SK-N-SH (cell line): ENCODE measurements at regions not wholly inside any gene's neighbourhood (a gene's known extent, or its start where the extent isn't known, plus 50 kb on each side); places are given as distances from the start of the nearest gene placed in this dataset.

Source experiments
- CTCF ChIA-PET: fragments of 300-600, 350-600 bp; formaldehyde crosslinking; extraction: SDS; loops from one replicate; lab custom pipeline; 2021; lab: Yijun Ruan, JAX
- POLR2A ChIA-PET: fragments of 350-600 bp; sonication (Branson Sonifier 250); formaldehyde crosslinking; extraction: SDS; loops from one replicate; lab custom pipeline; 2020; ENCODE audit warnings: antibody characterized with exemption, inconsistent platforms; lab: Yijun Ruan, JAX
- DNase-seq: peaks from one replicate; pipeline ENCODE4 v3.0.0; 2012
- H2AFZ ChIP-seq: fragments of 200-600 bp; sonication (generic); 2 replicates; pipeline ENCODE4 v1.8.1; 2016; ENCODE audit warnings: antibody characterized with exemption, mild to moderate bottlenecking, low read depth
- H3F3A ChIP-seq: fragments of 200-600 bp; sonication (generic); replicated peaks from 2 replicates; pipeline ENCODE3; 2016; ENCODE audit warnings: antibody characterized with exemption, mild to moderate bottlenecking; ENCODE audit not compliant: insufficient read depth
- H3K27ac ChIP-seq, 2 experiments: fragments of 200-500 bp in 1 of 2; fragments of 200-600 bp in 1 of 2; sonication (Bioruptor generic) in 1 of 2; sonication (generic), shearing (Covaris generic) in 1 of 2; 2 replicates each; pipeline versions ENCODE4 v1.5.1 to v1.6.1; 2014 to 2016; ENCODE audit warnings: low read depth in 2 of 2, inconsistent platforms in 1 of 2, low read length in 1 of 2, mild to moderate bottlenecking in 1 of 2, mixed read lengths in 1 of 2
- H3K27me3 ChIP-seq: fragments of 200-600 bp; sonication (generic), shearing (Covaris generic); 2 replicates; pipeline ENCODE4 v1.6.1; 2016; ENCODE audit warnings: mixed run types; ENCODE audit not compliant: insufficient read depth
- H3K36me3 ChIP-seq, 2 experiments: fragments of 200-500 bp in 1 of 2; fragments of 200-600 bp in 1 of 2; sonication (Bioruptor generic) in 1 of 2; sonication (generic) in 1 of 2; replicated peaks in 1 of 2; 2 replicates each; pipeline versions ENCODE3 to v1.5.1; 2014 to 2016; ENCODE audit warnings: low read length in 1 of 2, mild to moderate bottlenecking in 1 of 2; ENCODE audit not compliant: insufficient read depth in 2 of 2, control insufficient read depth in 1 of 2
- H3K4me1 ChIP-seq, 2 experiments: fragments of 200-500 bp in 1 of 2; fragments of 200-600 bp in 1 of 2; sonication (Bioruptor generic) in 1 of 2; sonication (generic), shearing (Covaris generic) in 1 of 2; 2 replicates each; pipeline versions ENCODE4 v1.5.1 to v1.6.1; 2014 to 2016; ENCODE audit warnings: low read depth in 1 of 2, low read length in 1 of 2, mixed run types in 1 of 2; ENCODE audit not compliant: insufficient read depth in 2 of 2, control insufficient read depth in 1 of 2
- H3K4me2 ChIP-seq: fragments of 200-600 bp; sonication (generic), shearing (Covaris generic); 2 replicates; pipeline ENCODE4 v1.6.1; 2017; ENCODE audit warnings: mixed run types
- H3K4me3 ChIP-seq, 2 experiments: fragments of 200-500 bp in 1 of 2; fragments of 200-600 bp in 1 of 2; sonication (Bioruptor generic) in 1 of 2; sonication (generic), shearing (Covaris generic) in 1 of 2; 2 replicates each; pipeline versions ENCODE4 v1.5.1 to v1.8.1; 2014 to 2016; ENCODE audit warnings: low read depth in 2 of 2, inconsistent platforms in 1 of 2, low read length in 1 of 2, mild to moderate bottlenecking in 1 of 2, mixed read lengths in 1 of 2, moderate library complexity in 1 of 2
- H3K79me2 ChIP-seq: fragments of 200-600 bp; sonication (generic); 2 replicates; pipeline ENCODE4 v1.8.1; 2017; ENCODE audit warnings: mild to moderate bottlenecking; ENCODE audit not compliant: insufficient read depth
- H3K9ac ChIP-seq: fragments of 200-600 bp; sonication (generic); 2 replicates; pipeline ENCODE4 v1.6.1; 2017; ENCODE audit warnings: mixed run types
- H3K9me2 ChIP-seq: fragments of 200-600 bp; sonication (generic); 2 replicates; pipeline ENCODE4 v1.6.1; 2017; ENCODE audit warnings: mixed run types
- H3K9me3 ChIP-seq: fragments of 200-600 bp; sonication (generic); 2 replicates; pipeline ENCODE4 v1.6.1; 2017; ENCODE audit warnings: mixed run types, mild to moderate bottlenecking, moderate library complexity
- H4K20me1 ChIP-seq: fragments of 200-600 bp; sonication (generic); 2 replicates; pipeline ENCODE4 v1.6.1; 2017; ENCODE audit warnings: mild to moderate bottlenecking, mixed run types; ENCODE audit not compliant: insufficient read depth
- EP300 ChIP-seq, 2 experiments: IDR thresholded peaks; 2 replicates each; pipeline versions ENCODE4 v1.4.0 to v1.6.1; 2012; ENCODE audit warnings: borderline replicate concordance in 1 of 2, low read depth in 1 of 2, low read length in 1 of 2
- EZH2phosphoT487 ChIP-seq: fragments of 200-600 bp; sonication (generic); IDR thresholded peaks from 2 replicates; pipeline ENCODE4 v1.6.1; 2017; ENCODE audit warnings: low read depth, mixed run types, mild to moderate bottlenecking, antibody characterized with exemption, moderate library complexity, borderline replicate concordance
- FOSL2 ChIP-seq: IDR thresholded peaks from 2 replicates; pipeline ENCODE4 v1.4.0; 2012; ENCODE audit warnings: low read depth, mild to moderate bottlenecking, moderate library complexity, borderline replicate concordance
- FOXJ3 ChIP-seq: sonication (generic); formaldehyde crosslinking; IDR thresholded peaks from 2 replicates; pipeline ENCODE4 v1.5.1; 2020; ENCODE audit warnings: mild to moderate bottlenecking, missing genetic modification reagents
- GATA2 ChIP-seq: sonication (generic); formaldehyde crosslinking; IDR thresholded peaks from 2 replicates; pipeline ENCODE4 v1.5.0; 2020; ENCODE audit warnings: mild to moderate bottlenecking, missing genetic modification reagents
- NFIC ChIP-seq: IDR thresholded peaks from 2 replicates; pipeline ENCODE4 v1.4.0; 2012; ENCODE audit warnings: borderline replicate concordance
- RAD21 ChIP-seq: IDR thresholded peaks from 2 replicates; pipeline ENCODE4 v1.6.1; 2012; ENCODE audit warnings: mild to moderate bottlenecking, low read length
- RCOR1 ChIP-seq: fragments of 150-350 bp; IDR thresholded peaks from 2 replicates; pipeline ENCODE4 v1.6.1; 2017; ENCODE audit warnings: antibody characterized with exemption, low read length
- SIN3A ChIP-seq: IDR thresholded peaks from 2 replicates; pipeline ENCODE4 v1.6.1; 2012; ENCODE audit warnings: low read depth, mild to moderate bottlenecking, low read length, moderate library complexity, borderline replicate concordance
- TCF12 ChIP-seq: IDR thresholded peaks from 2 replicates; pipeline ENCODE4 v1.4.0; 2012
- TEAD4 ChIP-seq: IDR thresholded peaks from 2 replicates; pipeline ENCODE4 v1.4.0; 2012; ENCODE audit warnings: mild to moderate bottlenecking, borderline replicate concordance; ENCODE audit not compliant: insufficient read depth
- YY1 ChIP-seq: IDR thresholded peaks from 2 replicates; pipeline ENCODE4 v1.4.0; 2012; ENCODE audit warnings: low read depth, mild to moderate bottlenecking
- WGBS: methylation state at CpG from one replicate; pipeline ENCODE4 v1.1.6; 2017; ENCODE audit warnings: low lambda C conversion rate; 5-methylcytosine and 5-hydroxymethylcytosine counted together
- TF ChIP-seq, protein P1 (sequence below): IDR thresholded peaks from 2 replicates; pipeline ENCODE4 v1.4.0; 2012; ENCODE audit warnings: low read depth, borderline replicate concordance
- TF ChIP-seq, protein P2 (sequence below): fragments of 200-600 bp; sonication (generic); IDR thresholded peaks from 2 replicates; pipeline ENCODE4 v1.6.1; 2017; ENCODE audit warnings: antibody characterized with exemption, mild to moderate bottlenecking, moderate library complexity
- TF ChIP-seq, protein P3 (sequence below): IDR thresholded peaks from 2 replicates; pipeline ENCODE4 v1.4.0; 2012; ENCODE audit warnings: low read depth, borderline replicate concordance

DNA sequence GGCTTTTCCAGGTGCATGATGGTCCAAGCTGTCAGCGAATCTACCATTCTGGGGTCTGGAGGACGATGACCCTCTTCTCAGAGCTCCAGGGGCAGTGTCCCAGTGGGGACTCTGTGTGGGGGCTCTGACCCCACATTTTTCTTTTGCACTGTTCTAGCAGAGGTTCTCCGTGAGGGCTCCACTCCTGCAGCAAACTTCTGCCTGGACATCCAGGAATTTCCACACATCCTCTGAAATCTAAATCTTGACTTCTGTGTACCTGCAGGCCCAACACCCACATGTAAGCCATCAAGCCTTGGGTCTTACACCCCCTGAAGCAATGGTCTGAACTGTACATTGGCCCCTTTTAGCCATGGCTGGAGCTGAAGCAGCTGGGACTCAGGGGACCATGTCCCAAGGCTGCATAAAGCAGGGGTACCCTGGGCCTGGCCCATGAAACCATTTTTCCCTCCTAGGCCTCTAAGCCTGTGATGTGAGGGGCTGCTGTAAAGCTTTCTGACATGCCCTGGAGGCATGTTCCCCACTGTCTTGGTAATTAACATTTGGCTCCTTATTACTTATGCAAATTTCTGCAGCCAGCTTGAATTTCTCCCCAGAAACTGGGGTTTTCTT lies 86.9 kb downstream of the ZNF783 start:
- no peak overlapping the region for H2AFZ ChIP-seq
- no peak overlapping the region for H3K4me2 ChIP-seq
- no peaks in the 10 kb centered on the region for H3K36me3 ChIP-seq
- H3K27me3 ChIP-seq: no peaks in the 10 kb centered on the region
- no peaks in the 10 kb centered on the region for H3K9me3 ChIP-seq
- no peaks in the 10 kb centered on the region for H3K79me2 ChIP-seq
- no peak overlapping the region for H3K4me3 ChIP-seq
- no peaks in the 10 kb centered on the region for H4K20me1 ChIP-seq
- no peak overlapping the region for H3K27ac ChIP-seq
- WGBS: 0% methylated on average over 2 of the region's 3 CpGs
- H3K9ac ChIP-seq: no peak overlapping the region
- H3K9me2 ChIP-seq: no peaks in the 10 kb centered on the region
- no peak for TF ChIP-seq NFIC
- no peak for TF ChIP-seq RAD21
- no peak for TF ChIP-seq SIN3A
- TF ChIP-seq EZH2phosphoT487: no peak
- no peak for TF ChIP-seq FOXJ3 (CRISPR knock-in tag)
- no peak for TF ChIP-seq TCF12
- no peak for TF ChIP-seq GATA2 (CRISPR knock-in tag)
- TF ChIP-seq, protein P1, sequence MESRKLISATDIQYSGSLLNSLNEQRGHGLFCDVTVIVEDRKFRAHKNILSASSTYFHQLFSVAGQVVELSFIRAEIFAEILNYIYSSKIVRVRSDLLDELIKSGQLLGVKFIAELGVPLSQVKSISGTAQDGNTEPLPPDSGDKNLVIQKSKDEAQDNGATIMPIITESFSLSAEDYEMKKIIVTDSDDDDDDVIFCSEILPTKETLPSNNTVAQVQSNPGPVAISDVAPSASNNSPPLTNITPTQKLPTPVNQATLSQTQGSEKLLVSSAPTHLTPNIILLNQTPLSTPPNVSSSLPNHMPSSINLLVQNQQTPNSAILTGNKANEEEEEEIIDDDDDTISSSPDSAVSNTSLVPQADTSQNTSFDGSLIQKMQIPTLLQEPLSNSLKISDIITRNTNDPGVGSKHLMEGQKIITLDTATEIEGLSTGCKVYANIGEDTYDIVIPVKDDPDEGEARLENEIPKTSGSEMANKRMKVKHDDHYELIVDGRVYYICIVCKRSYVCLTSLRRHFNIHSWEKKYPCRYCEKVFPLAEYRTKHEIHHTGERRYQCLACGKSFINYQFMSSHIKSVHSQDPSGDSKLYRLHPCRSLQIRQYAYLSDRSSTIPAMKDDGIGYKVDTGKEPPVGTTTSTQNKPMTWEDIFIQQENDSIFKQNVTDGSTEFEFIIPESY: no peak
- TF ChIP-seq, protein P2, sequence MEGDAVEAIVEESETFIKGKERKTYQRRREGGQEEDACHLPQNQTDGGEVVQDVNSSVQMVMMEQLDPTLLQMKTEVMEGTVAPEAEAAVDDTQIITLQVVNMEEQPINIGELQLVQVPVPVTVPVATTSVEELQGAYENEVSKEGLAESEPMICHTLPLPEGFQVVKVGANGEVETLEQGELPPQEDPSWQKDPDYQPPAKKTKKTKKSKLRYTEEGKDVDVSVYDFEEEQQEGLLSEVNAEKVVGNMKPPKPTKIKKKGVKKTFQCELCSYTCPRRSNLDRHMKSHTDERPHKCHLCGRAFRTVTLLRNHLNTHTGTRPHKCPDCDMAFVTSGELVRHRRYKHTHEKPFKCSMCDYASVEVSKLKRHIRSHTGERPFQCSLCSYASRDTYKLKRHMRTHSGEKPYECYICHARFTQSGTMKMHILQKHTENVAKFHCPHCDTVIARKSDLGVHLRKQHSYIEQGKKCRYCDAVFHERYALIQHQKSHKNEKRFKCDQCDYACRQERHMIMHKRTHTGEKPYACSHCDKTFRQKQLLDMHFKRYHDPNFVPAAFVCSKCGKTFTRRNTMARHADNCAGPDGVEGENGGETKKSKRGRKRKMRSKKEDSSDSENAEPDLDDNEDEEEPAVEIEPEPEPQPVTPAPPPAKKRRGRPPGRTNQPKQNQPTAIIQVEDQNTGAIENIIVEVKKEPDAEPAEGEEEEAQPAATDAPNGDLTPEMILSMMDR: no peak
- no peak for TF ChIP-seq TEAD4
- no peak for TF ChIP-seq EP300 (IDR thresholded peaks at IDR 0.05; ENCODE audit: borderline replicate concordance in 1 of 2, low read depth in 1 of 2, low read length in 1 of 2)
- TF ChIP-seq YY1: no peak
- no peak for TF ChIP-seq RCOR1
- no peak for TF ChIP-seq FOSL2
- TF ChIP-seq, protein P3, sequence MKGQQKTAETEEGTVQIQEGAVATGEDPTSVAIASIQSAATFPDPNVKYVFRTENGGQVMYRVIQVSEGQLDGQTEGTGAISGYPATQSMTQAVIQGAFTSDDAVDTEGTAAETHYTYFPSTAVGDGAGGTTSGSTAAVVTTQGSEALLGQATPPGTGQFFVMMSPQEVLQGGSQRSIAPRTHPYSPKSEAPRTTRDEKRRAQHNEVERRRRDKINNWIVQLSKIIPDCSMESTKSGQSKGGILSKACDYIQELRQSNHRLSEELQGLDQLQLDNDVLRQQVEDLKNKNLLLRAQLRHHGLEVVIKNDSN: no peak
- H3F3A ChIP-seq: no peaks in the 10 kb centered on the region
- ChIA-PET POLR2A (no interaction called here), CTCF (no interaction called here)
- H3K4me1 ChIP-seq: no peaks in the 10 kb centered on the region
- DNase-seq: no peak
